ENCODE measurements at regions not wholly inside any gene's neighbourhood (a gene's known extent, or its start where the extent isn't known, plus 50 kb on each side); places are given as distances from the start of the nearest gene placed in this dataset.

- intact Hi-C loops (cut with DNase I, micrococcal nuclease), result no loop called here
- H3K4me3 ChIP-seq, result no peak overlapping the region
- TF ChIP-seq CTCF (IDR thresholded peaks at IDR 0.05), result no peak
Measured at GRCh38 chr10:84607044-84607443, 278.7 kb downstream of the CCSER2 start.

DNA sequence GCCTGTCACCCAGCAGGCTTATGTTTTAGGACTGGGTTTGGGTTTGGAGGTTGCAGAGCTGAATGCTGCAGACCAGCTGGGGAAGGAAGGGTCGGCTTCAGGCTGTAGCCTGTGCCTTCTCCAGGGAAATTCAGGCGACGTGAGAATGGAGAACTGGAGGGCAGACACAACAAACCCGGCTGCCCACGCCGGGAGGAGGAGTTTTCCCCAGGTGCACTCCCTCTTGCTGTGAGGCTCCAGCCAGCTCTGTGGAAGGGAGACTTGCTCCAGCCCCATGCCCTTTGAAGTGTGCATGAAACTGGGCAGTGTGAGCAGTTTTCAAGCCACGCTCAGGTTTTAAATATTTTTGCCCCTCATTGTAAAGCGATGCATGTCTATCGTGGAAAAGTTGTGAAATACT is 279.1 kb downstream of the CCSER2 start:
- ATAC-seq, result no peak
- Histone ChIP-seq H3K4me1 (ENCODE audit: low read depth) (no peaks in the 10 kb centered on the region), H3K9me3 (no peaks in the 10 kb centered on the region), H3K4me3 (no peak overlapping the region), H3K36me3 (ENCODE audit: low read depth) (no peaks in the 10 kb centered on the region)
- no peak for TF ChIP-seq CTCF (IDR thresholded peaks at IDR 0.05)
- DNase-seq, result no peak
- intact Hi-C loops (cut with DNase I, micrococcal nuclease), result no loop called here

More at GRCh38 chr10:84607044-84607443, 278.7 kb downstream of the CCSER2 start:
- ATAC-seq, result no peak
- Histone ChIP-seq H3K9me3 (no peaks in the 10 kb centered on the region), H3K36me3 (ENCODE audit: low read depth) (no peaks in the 10 kb centered on the region), H3K4me1 (ENCODE audit: low read depth) (no peaks in the 10 kb centered on the region)
- no peak for DNase-seq

GRCh38 chr10:84608126-84608525 is 279.7 kb downstream of the CCSER2 start:
- Histone ChIP-seq H3K36me3 (ENCODE audit: low read depth) (no peaks in the 10 kb centered on the region), H3K9me3 (no peaks in the 10 kb centered on the region), H3K4me1 (ENCODE audit: low read depth) (no peaks in the 10 kb centered on the region), H3K4me3 (no peak overlapping the region)
- TF ChIP-seq CTCF (IDR thresholded peaks at IDR 0.05), result no peak
- intact Hi-C loops (cut with DNase I, micrococcal nuclease), result no loop called here
- DNase-seq (no peak), ATAC-seq (no peak)

DNA sequence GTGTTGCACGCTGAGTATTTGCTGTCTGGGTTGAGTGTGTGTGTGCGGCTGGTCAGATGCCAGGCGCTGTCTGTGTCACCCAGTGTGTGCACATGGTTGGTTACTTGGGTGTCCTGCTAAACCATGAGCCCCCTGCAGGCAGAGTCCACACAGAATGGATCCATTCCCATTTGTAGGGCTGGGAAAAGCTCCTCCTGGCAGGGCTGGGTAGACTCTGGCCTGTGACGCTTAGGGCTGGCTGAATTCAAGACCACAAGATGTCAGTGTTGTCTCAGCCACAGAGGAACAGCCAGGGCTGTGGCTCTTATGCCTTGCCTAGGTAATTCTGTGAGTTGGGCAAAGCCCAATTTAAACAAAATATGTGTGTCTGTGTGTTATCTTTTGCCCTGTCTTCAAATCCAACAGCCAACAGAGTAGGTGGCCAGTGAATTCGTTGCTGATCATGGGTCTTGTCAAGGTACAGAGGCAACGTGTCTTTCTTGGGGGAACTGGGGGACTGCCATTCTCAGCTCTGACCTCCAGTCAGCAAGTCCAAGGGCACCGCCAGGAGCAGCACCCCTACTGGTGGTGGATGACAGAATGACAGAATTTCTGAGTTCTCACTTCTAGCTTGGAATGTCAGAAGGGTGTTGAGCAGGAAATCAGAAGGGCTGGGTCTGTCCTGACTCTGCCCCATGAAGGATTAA is 285.1 kb downstream of the CCSER2 start:
- no peaks in the 10 kb centered on the region for H3K9me3 ChIP-seq
- ATAC-seq (peak; percentile 68), DNase-seq (peak in 2 of 3 donors; percentile 25 to 34)
- H3K4me1 ChIP-seq (ENCODE audit: low read depth), result no peaks in the 10 kb centered on the region
- intact Hi-C loops (cut with DNase I, micrococcal nuclease), result loop anchor here in 1 of 2 donors (5.0 kb wide), 1 partner anchor 129 kb away; no protein-coding TSS in a partner anchor
- no peak for TF ChIP-seq CTCF (IDR thresholded peaks at IDR 0.05)
- H3K4me3 ChIP-seq, result no peak overlapping the region
- H3K36me3 ChIP-seq (ENCODE audit: low read depth), result no peaks in the 10 kb centered on the region

GRCh38 chr10:84626397-84627087 is 298.2 kb downstream of the CCSER2 start:
- no peaks in the 10 kb centered on the region for H3K4me1 ChIP-seq (ENCODE audit: low read depth)
- no peak overlapping the region for H3K4me3 ChIP-seq
- DNase-seq (peak in 1 of 3 donors; percentile 37), ATAC-seq (peak; percentile 74)
- intact Hi-C loops (cut with DNase I, micrococcal nuclease), result no loop called here
- no peaks in the 10 kb centered on the region for H3K36me3 ChIP-seq (ENCODE audit: low read depth)
- no peak for TF ChIP-seq CTCF (IDR thresholded peaks at IDR 0.05)
- no peaks in the 10 kb centered on the region for H3K9me3 ChIP-seq

Data from mucosa of descending colon (tissue), 3 donors.